ENCODE measurements at regions not wholly inside any gene's neighbourhood (a gene's known extent, or its start where the extent isn't known, plus 50 kb on each side); places are given as distances from the start of the nearest gene placed in this dataset.
"Not testable (repeated sequence)": the region's sequence is repeated elsewhere in the genome, so short reads cannot be mapped to it uniquely, and the experiment has no call there.

- no peak for DNase-seq (ENCODE audit: low read depth in 2 of 3, low spot score in 1 of 3)
Observed at GRCh38 chr6:112575309-112575834, 228.2 kb downstream of the RFPL4B start.

GRCh38 chr6:112576423-112576822 lies 229.3 kb downstream of the RFPL4B start:
- no peak for DNase-seq (ENCODE audit: low read depth in 2 of 3, low spot score in 1 of 3)

GRCh38 chr6:112579601-112580000 lies 232.5 kb downstream of the RFPL4B start:
- no peak for DNase-seq (ENCODE audit: low read depth in 2 of 3, low spot score in 1 of 3)

GRCh38 chr6:112581015-112581414 lies 233.9 kb downstream of the RFPL4B start:
- DNase-seq (ENCODE audit: low read depth in 2 of 3, low spot score in 1 of 3) = no peak

- no peak for DNase-seq (ENCODE audit: low read depth in 2 of 3, low spot score in 1 of 3)
Observed at GRCh38 chr6:112590326-112590725, 243.2 kb downstream of the RFPL4B start.

GRCh38 chr6:112591329-112591728 lies 244.2 kb downstream of the RFPL4B start:
- no peak for DNase-seq (ENCODE audit: low read depth in 2 of 3, low spot score in 1 of 3)

- no peak for DNase-seq (ENCODE audit: low read depth in 2 of 3, low spot score in 1 of 3)
Observed at GRCh38 chr6:112592159-112592558, 245.0 kb downstream of the RFPL4B start.

GRCh38 chr6:112594886-112595594 lies 247.9 kb downstream of the RFPL4B start:
- no peak for DNase-seq (ENCODE audit: low read depth in 2 of 3, low spot score in 1 of 3)

- no peak for DNase-seq (ENCODE audit: low read depth in 2 of 3, low spot score in 1 of 3)
Observed at GRCh38 chr6:112595841-112596240, 248.7 kb downstream of the RFPL4B start.

- no peak for DNase-seq (ENCODE audit: low read depth in 2 of 3, low spot score in 1 of 3)
Observed at GRCh38 chr6:112597176-112597575, 250.0 kb downstream of the RFPL4B start.

- DNase-seq (ENCODE audit: low read depth in 2 of 3, low spot score in 1 of 3) = no peak
Observed at GRCh38 chr6:112600168-112600567, 253.0 kb downstream of the RFPL4B start.

GRCh38 chr6:112603726-112604125 lies 256.6 kb downstream of the RFPL4B start:
- no peak for DNase-seq (ENCODE audit: low read depth in 2 of 3, low spot score in 1 of 3)

GRCh38 chr6:112606656-112607435 lies 259.7 kb downstream of the RFPL4B start:
- no peak for DNase-seq (ENCODE audit: low read depth in 2 of 3, low spot score in 1 of 3)

- DNase-seq (ENCODE audit: low read depth in 2 of 3, low spot score in 1 of 3) = not testable (repeated sequence)
Observed at GRCh38 chr6:112608925-112609324, 261.8 kb downstream of the RFPL4B start.

- DNase-seq (ENCODE audit: low read depth in 2 of 3, low spot score in 1 of 3) = no peak
Observed at GRCh38 chr6:112613410-112613809, 266.3 kb downstream of the RFPL4B start.

- no peak for DNase-seq (ENCODE audit: low read depth in 2 of 3, low spot score in 1 of 3)
Observed at GRCh38 chr6:112618849-112619248, 271.7 kb downstream of the RFPL4B start.

- no peak for DNase-seq (ENCODE audit: low read depth in 2 of 3, low spot score in 1 of 3)
Observed at GRCh38 chr6:112620812-112621569, 273.9 kb downstream of the RFPL4B start.

- no peak for DNase-seq (ENCODE audit: low read depth in 2 of 3, low spot score in 1 of 3)
Observed at GRCh38 chr6:112622036-112622435, 274.9 kb downstream of the RFPL4B start.

- DNase-seq (ENCODE audit: low read depth in 2 of 3, low spot score in 1 of 3) = no peak
Observed at GRCh38 chr6:112626468-112627082, 279.4 kb downstream of the RFPL4B start.

GRCh38 chr6:112634376-112634775 lies 287.2 kb downstream of the RFPL4B start:
- no peak for DNase-seq (ENCODE audit: low read depth in 2 of 3, low spot score in 1 of 3)

- no peak for DNase-seq (ENCODE audit: low read depth in 2 of 3, low spot score in 1 of 3)
Observed at GRCh38 chr6:112636650-112637262, 289.6 kb downstream of the RFPL4B start.
